ENCODE measurements at regions not wholly inside any gene's neighbourhood (a gene's known extent, or its start where the extent isn't known, plus 50 kb on each side); places are given as distances from the start of the nearest gene placed in this dataset.

GRCh38 chr22:48333816-48334735 is 1493.6 kb downstream of the BRD1 start:
- DNase-seq, result no peak

- no peak for DNase-seq
Measured at GRCh38 chr22:48333323-48333763, 1494.3 kb downstream of the BRD1 start.

- DNase-seq, result no peak
Measured at GRCh38 chr22:48332438-48333322, 1495.0 kb downstream of the BRD1 start.

GRCh38 chr22:48331691-48332220 is 1495.9 kb downstream of the BRD1 start:
- no peak for DNase-seq

- no peak for DNase-seq
Measured at GRCh38 chr22:48331266-48331665, 1496.4 kb downstream of the BRD1 start.

GRCh38 chr22:48327721-48328120 is 1500.0 kb downstream of the BRD1 start:
- DNase-seq, result no peak

GRCh38 chr22:48323746-48324145 is 1503.9 kb downstream of the BRD1 start:
- DNase-seq, result no peak

- no peak for DNase-seq
Measured at GRCh38 chr22:48322907-48323306, 1504.8 kb downstream of the BRD1 start.

- DNase-seq, result no peak
Measured at GRCh38 chr22:48321986-48322545, 1505.6 kb downstream of the BRD1 start.

- no peak for DNase-seq
Measured at GRCh38 chr22:48320683-48321451, 1506.8 kb downstream of the BRD1 start.

GRCh38 chr22:48320048-48320682 is 1507.5 kb downstream of the BRD1 start:
- DNase-seq, result no peak

- DNase-seq, result no peak
Measured at GRCh38 chr22:48319321-48320047, 1508.2 kb downstream of the BRD1 start.

GRCh38 chr22:48318575-48319320 is 1508.9 kb downstream of the BRD1 start:
- DNase-seq, result no peak

GRCh38 chr22:48318173-48318572 is 1509.5 kb downstream of the BRD1 start:
- no peak for DNase-seq

- no peak for DNase-seq
Measured at GRCh38 chr22:48316257-48317250, 1511.1 kb downstream of the BRD1 start.

GRCh38 chr22:48315439-48316256 is 1512.0 kb downstream of the BRD1 start:
- no peak for DNase-seq

- no peak for DNase-seq
Measured at GRCh38 chr22:48314073-48314472, 1513.6 kb downstream of the BRD1 start.
